SU-DHL-6 (cell line): ENCODE measurements at regions not wholly inside any gene's neighbourhood (a gene's known extent, or its start where the extent isn't known, plus 50 kb on each side); places are given as distances from the start of the nearest gene placed in this dataset.

ENCODE experiments used
- CTCF ChIP-seq: fragments of 200-600 bp; sonication (generic); IDR thresholded peaks from one replicate; pipeline ENCODE4 v1.5.1; 2017; ENCODE audit warnings: antibody characterized with exemption, mild to moderate bottlenecking, low read length, moderate library complexity; ENCODE audit not compliant: insufficient read depth, poor library complexity, severe bottlenecking
- EZH2phosphoT487 ChIP-seq: fragments of 200-600 bp; sonication (generic), shearing (Covaris generic); conservative IDR thresholded peaks from 2 replicates; pipeline ENCODE4 v1.6.1; 2018; ENCODE audit warnings: mild to moderate bottlenecking, antibody characterized with exemption, low read length, moderate library complexity, mixed read lengths

GRCh38 chr6:169078399-169079145 lies 175.1 kb downstream of the THBS2 start:
- no peak for TF ChIP-seq CTCF
- TF ChIP-seq EZH2phosphoT487: no peak
